ENCODE measurements at regions not wholly inside any gene's neighbourhood (a gene's known extent, or its start where the extent isn't known, plus 50 kb on each side); places are given as distances from the start of the nearest gene placed in this dataset.

DNA sequence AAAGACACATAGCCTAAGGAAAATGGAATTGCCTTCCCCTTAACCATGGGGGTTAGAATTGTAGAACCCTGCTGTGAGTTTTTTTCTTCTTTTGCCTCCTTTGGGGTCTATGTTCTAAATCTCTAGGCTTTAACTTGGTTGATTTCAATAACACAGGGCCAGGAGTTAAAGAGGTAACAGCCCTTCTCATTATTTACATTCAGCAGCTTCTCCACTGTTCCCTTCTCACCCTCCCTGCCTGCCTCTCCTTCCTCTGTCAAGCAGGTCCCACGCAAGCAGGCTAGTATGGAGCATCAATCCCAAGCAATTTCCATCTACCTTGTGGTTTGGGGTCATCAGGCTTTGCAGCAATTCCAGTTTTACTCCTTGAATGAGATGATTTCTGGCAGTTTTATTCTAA lies 236.1 kb upstream of the G2E3 start:
- Histone ChIP-seq H3K27ac (ENCODE audit: control insufficient read depth, insufficient read depth) (no peak overlapping the region), H2AFZ (ENCODE audit: control insufficient read depth, low read depth, low read length) (no peak overlapping the region), H3K36me3 (ENCODE audit: control insufficient read depth in 2 of 2, insufficient read depth in 2 of 2, low read length in 1 of 2) (no peaks in the 10 kb centered on the region), H3K4me1 (ENCODE audit: control insufficient read depth, insufficient read depth, low read length) (no peaks in the 10 kb centered on the region), H3K4me3 (no peak overlapping the region), H3K79me2 (ENCODE audit: control insufficient read depth, insufficient read depth, low read length) (no peaks in the 10 kb centered on the region), H3K27me3 (replicated peaks in 1 of 2; ENCODE audit: control insufficient read depth in 2 of 2, insufficient read depth in 2 of 2, low read length in 1 of 2) (no peaks in the 10 kb centered on the region), H3K4me2 (ENCODE audit: control insufficient read depth, insufficient read depth) (no peak overlapping the region), H3K9ac (ENCODE audit: control insufficient read depth, insufficient read depth, low read length) (no peak overlapping the region), H3K9me3 (replicated peaks; ENCODE audit: control insufficient read depth, insufficient read depth, low read length) (no peaks in the 10 kb centered on the region), H4K20me1 (ENCODE audit: control insufficient read depth, insufficient read depth) (no peaks in the 10 kb centered on the region)
- DNase-seq (ENCODE audit: low read depth, low spot score), result no peak
- in situ Hi-C loops (cut with MboI) (no loop called here), intact Hi-C loops (cut with micrococcal nuclease; ENCODE audit: unreplicated experiment) (no loop called here)
- no peak for FAIRE-seq
- ChIA-PET SMC1A (ENCODE audit: uncharacterized antibody, unreplicated experiment) (no interaction called here), POLR2A (no interaction called here), CTCF (no interaction called here), RAD21 (ENCODE audit: unreplicated experiment) (no interaction called here)
- ATAC-seq, result no peak
- 0% methylated on average over 1 of the region's 1 CpG for WGBS (ENCODE audit: insufficient coverage, insufficient replicate concordance, low lambda C conversion rate, missing lambda C conversion rate)
- no TSS peak for BruUV-seq (replicated peaks)
- TF ChIP-seq STAT1 (conservative IDR thresholded peaks at IDR 0.05) (no peak), RELA (IDR thresholded peaks at IDR 0.05; ENCODE audit: borderline replicate concordance, partially characterized antibody) (no peak), HDAC2 (IDR thresholded peaks at IDR 0.05) (no peak), REST (IDR thresholded peaks at IDR 0.05; ENCODE audit: low read depth, low read length) (no peak), TAF1 (IDR thresholded peaks at IDR 0.05; ENCODE audit: borderline replicate concordance, low read depth, low read length) (no peak), SMC3 (IDR thresholded peaks at IDR 0.05; ENCODE audit: borderline replicate concordance, low read length) (no peak), RBBP5 (conservative IDR thresholded peaks at IDR 0.05) (no peak)
- TF ChIP-seq, protein P1, sequence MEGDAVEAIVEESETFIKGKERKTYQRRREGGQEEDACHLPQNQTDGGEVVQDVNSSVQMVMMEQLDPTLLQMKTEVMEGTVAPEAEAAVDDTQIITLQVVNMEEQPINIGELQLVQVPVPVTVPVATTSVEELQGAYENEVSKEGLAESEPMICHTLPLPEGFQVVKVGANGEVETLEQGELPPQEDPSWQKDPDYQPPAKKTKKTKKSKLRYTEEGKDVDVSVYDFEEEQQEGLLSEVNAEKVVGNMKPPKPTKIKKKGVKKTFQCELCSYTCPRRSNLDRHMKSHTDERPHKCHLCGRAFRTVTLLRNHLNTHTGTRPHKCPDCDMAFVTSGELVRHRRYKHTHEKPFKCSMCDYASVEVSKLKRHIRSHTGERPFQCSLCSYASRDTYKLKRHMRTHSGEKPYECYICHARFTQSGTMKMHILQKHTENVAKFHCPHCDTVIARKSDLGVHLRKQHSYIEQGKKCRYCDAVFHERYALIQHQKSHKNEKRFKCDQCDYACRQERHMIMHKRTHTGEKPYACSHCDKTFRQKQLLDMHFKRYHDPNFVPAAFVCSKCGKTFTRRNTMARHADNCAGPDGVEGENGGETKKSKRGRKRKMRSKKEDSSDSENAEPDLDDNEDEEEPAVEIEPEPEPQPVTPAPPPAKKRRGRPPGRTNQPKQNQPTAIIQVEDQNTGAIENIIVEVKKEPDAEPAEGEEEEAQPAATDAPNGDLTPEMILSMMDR (IDR thresholded peaks at IDR 0.05 in 2 of 3, conservative IDR thresholded peaks at IDR 0.05 in 1 of 3; ENCODE audit: control insufficient read depth in 2 of 3, extremely low read depth in 1 of 3, insufficient read depth in 1 of 3, low read depth in 3 of 3, low read length in 3 of 3), result no peak
- TF ChIP-seq, protein P2, sequence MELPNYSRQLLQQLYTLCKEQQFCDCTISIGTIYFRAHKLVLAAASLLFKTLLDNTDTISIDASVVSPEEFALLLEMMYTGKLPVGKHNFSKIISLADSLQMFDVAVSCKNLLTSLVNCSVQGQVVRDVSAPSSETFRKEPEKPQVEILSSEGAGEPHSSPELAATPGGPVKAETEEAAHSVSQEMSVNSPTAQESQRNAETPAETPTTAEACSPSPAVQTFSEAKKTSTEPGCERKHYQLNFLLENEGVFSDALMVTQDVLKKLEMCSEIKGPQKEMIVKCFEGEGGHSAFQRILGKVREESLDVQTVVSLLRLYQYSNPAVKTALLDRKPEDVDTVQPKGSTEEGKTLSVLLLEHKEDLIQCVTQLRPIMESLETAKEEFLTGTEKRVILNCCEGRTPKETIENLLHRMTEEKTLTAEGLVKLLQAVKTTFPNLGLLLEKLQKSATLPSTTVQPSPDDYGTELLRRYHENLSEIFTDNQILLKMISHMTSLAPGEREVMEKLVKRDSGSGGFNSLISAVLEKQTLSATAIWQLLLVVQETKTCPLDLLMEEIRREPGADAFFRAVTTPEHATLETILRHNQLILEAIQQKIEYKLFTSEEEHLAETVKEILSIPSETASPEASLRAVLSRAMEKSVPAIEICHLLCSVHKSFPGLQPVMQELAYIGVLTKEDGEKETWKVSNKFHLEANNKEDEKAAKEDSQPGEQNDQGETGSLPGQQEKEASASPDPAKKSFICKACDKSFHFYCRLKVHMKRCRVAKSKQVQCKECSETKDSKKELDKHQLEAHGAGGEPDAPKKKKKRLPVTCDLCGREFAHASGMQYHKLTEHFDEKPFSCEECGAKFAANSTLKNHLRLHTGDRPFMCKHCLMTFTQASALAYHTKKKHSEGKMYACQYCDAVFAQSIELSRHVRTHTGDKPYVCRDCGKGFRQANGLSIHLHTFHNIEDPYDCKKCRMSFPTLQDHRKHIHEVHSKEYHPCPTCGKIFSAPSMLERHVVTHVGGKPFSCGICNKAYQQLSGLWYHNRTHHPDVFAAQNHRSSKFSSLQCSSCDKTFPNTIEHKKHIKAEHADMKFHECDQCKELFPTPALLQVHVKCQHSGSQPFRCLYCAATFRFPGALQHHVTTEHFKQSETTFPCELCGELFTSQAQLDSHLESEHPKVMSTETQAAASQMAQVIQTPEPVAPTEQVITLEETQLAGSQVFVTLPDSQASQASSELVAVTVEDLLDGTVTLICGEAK (IDR thresholded peaks at IDR 0.05; ENCODE audit: borderline replicate concordance), result no peak

Measured in GM12878 (cell line).